Adrenal gland (tissue), 5 donors: ENCODE measurements at regions not wholly inside any gene's neighbourhood (a gene's known extent, or its start where the extent isn't known, plus 50 kb on each side); places are given as distances from the start of the nearest gene placed in this dataset.

Source experiments
- CTCF ChIP-seq, 6 experiments: fragments of 450-650 bp in 4 of 6; fragments of 200-600 bp in 2 of 6; sonication (generic) in 1 of 6; IDR thresholded peaks; 1 replicate in 5 of 6; 2 replicates in 1 of 6; pipeline versions ENCODE4 v1.5.1 to v1.8.0; 2016 to 2021; ENCODE audit warnings: antibody characterized with exemption in 6 of 6, mild to moderate bottlenecking in 2 of 6, moderate library complexity in 1 of 6
- POLR2A ChIP-seq, 2 donors: fragments of 450-650 bp; IDR thresholded peaks; one replicate each; pipeline ENCODE4 v1.6.1; 2017; ENCODE audit warnings: antibody characterized with exemption in 2 of 2, mild to moderate bottlenecking in 2 of 2, moderate library complexity in 1 of 2
- donor health status: DM: no; HTN: no; CAD: no.

DNA sequence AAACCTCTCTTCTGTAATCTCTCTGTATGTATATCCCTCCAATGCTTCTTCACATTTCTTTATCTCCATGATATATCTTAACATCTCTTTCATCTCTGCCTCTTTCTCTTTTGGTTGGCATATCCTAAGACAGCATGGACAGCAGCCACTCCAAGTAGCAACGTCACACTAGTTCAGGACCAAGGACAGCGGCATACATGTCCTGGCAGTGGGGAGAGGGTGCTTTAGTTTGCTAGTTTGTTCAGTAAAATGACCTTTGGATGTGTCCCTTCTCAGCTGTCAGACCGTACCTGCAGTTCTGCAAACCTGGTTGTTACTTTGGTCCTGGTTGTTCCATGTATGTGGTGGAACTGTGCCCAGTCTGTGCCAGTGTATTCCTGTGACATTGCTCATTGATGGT, 225.6 kb upstream of the ROPN1 start:
- TF ChIP-seq POLR2A (IDR thresholded peaks at IDR 0.05) (no peak), CTCF (IDR thresholded peaks at IDR 0.05) (no peak)
